ENCODE measurements at regions not wholly inside any gene's neighbourhood (a gene's known extent, or its start where the extent isn't known, plus 50 kb on each side); places are given as distances from the start of the nearest gene placed in this dataset.

GRCh38 chr6:14767226-14767625 lies 478.6 kb upstream of the JARID2 start:
- TF ChIP-seq CTCF (IDR thresholded peaks at IDR 0.05): no peak
- TF ChIP-seq POLR2A (IDR thresholded peaks at IDR 0.05): no peak
- no peak for TF ChIP-seq EP300 (IDR thresholded peaks at IDR 0.05)

Data from sigmoid colon (tissue), 4 donors.